Medulla oblongata (tissue), 1 donor: ENCODE measurements at regions not wholly inside any gene's neighbourhood (a gene's known extent, or its start where the extent isn't known, plus 50 kb on each side); places are given as distances from the start of the nearest gene placed in this dataset.
A peak's percentile ranks its signal among the peaks of the same experiment; 100 is the strongest.
"Not testable (repeated sequence)": the region's sequence is repeated elsewhere in the genome, so short reads cannot be mapped to it uniquely, and the experiment has no call there.

Experiments
- DNase-seq: peaks from one replicate; pipeline ENCODE4 v3.0.0-alpha.2; 2015; ENCODE audit errors: extremely low spot score

- DNase-seq: no peak
Measured at GRCh38 chr18:54433368-54433767, 75.7 kb downstream of the C18orf54 start.

- no peak for DNase-seq
Measured at GRCh38 chr18:54433857-54434256, 76.2 kb downstream of the C18orf54 start.

- DNase-seq: no peak
Measured at GRCh38 chr18:54434453-54434852, 76.7 kb downstream of the C18orf54 start.

- DNase-seq: no peak
Measured at GRCh38 chr18:54436501-54436900, 78.8 kb downstream of the C18orf54 start.

DNA sequence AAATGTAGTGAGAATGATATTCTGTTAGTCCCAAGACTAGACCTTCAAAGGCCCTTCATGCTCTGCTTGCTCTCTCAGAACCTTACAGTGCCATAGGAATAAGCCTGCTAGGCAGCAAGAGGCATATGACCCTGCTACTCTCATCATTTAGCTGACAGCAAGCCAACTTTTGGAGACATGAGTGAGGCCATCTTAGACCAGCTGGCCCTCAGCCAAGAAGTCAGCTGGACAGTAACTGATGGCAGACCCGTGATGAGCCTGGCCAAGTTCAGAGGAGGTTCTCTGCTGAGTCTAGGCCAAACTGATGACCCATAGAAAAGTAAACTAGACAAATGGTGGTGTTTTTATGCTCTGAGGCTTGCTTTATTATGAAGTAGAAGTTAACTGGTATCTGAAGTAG lies 82.6 kb downstream of the C18orf54 start:
- no peak for DNase-seq

GRCh38 chr18:54444319-54444914 lies 86.7 kb downstream of the C18orf54 start:
- DNase-seq: peak; percentile 71

DNA sequence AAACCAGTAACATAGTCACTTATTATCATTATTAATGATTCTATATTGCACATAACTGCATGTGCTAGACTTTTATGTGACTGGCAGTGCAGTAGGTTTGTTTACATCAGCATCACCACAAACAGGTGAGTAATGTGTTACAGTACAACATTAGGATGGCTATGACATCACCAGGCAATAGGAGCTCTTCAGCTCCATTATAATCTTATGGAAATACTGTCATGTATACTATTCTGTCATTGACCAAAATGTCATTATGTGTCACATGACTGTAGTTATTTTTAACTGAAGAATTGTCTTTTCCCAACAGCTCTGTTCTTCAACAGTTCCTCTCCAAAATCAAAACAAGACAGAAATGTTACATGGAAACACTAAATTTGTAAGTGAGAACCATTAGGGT lies 96.3 kb downstream of the C18orf54 start:
- DNase-seq: no peak

GRCh38 chr18:54465502-54465901 lies 107.8 kb downstream of the C18orf54 start:
- DNase-seq: no peak

DNA sequence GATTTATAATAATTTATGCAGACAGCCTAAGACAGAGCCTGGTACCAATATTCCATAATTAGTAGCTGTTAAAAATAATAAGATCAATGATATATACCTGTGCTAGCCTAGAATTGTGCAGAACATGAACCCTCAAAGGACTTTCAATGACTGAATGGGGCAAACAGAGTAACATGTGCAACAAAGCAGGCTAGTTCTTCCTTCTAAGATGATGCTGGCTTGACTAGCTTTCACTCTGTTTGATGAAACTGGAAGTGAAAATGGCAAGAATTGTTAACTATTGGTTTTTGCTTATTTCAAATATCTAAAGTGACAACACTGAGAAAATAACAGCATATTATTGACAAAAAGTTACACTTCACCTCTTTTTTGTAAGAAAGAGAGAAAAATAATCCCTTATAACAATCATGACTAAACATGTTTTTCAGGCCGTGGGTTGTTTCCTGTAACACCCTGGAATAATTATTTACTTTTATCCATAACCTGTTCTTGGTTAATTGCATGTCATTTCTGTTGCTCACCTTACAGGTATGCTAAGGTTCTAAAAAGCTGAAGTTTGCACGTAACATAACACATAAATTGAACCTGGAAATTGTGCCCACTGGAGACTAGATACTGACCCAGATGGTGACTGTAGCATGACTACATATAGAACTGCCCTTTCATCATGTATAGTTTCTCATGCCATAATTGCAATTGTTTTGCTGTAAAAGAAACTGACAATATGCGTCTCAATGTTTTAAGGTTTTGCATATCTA lies 108.7 kb downstream of the C18orf54 start:
- DNase-seq: no peak

DNA sequence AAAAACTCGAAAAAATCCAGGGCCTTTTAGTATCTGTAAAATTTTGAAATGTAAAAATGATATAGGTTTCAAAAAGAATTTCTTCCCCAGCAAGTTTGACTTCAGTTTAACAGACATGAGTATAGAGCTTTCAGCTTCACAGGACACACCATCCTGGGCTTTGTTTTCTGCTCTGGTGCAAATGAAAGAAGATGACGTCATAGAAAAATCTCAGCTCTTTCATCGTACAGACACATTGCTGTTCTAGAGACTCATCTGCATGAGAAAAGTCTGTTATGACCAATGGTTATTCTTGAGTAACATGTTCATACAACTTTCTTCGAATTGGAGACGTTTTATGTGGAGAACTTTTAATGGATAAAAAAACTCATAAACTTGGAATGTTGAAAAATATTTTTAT lies 111.7 kb upstream of the DYNAP start:
- DNase-seq: no peak

DNA sequence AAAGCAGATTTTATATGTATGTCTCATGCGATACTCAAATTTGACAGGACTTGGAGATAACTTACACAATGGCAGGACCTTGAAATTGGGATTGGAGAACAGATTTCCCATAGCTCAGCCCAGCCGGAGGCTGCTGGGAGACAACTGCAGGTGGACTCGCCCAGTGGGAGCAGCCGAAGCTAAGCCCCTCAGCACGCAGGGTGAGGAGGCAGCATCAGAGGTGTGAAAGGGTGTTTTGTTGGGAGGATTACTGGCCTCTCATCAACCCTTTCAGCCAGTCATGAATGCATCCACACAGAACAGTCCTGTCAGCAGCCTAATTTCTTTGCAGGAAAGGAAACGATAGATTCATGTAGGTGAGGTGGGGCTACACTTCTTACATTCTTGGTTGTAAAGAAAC lies 110.4 kb upstream of the DYNAP start:
- DNase-seq: no peak

DNA sequence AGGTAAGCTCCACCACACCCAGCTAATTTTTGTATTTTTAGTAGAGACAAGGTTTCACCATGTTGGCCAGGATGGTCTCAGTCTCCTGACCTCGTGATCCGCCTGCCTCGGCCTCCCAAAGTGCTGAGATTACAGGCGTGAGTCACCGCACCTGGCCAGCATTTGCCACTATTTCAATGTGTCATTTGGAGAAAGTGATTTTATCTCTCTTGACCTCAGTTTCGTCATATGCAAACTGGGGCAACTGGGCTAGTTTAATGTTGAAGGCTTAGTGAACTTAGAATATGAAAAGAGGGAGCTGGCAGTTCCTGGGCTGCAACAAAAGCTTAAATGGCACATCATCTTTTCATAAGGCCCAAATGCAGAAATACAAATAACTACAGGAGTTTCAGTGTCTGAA lies 88.6 kb upstream of the DYNAP start:
- DNase-seq: not testable (repeated sequence)

GRCh38 chr18:54503131-54503894 lies 87.7 kb upstream of the DYNAP start:
- no peak for DNase-seq

GRCh38 chr18:54506516-54507261 lies 84.4 kb upstream of the DYNAP start:
- no peak for DNase-seq

- no peak for DNase-seq
Measured at GRCh38 chr18:54509793-54510192, 81.3 kb upstream of the DYNAP start.

DNA sequence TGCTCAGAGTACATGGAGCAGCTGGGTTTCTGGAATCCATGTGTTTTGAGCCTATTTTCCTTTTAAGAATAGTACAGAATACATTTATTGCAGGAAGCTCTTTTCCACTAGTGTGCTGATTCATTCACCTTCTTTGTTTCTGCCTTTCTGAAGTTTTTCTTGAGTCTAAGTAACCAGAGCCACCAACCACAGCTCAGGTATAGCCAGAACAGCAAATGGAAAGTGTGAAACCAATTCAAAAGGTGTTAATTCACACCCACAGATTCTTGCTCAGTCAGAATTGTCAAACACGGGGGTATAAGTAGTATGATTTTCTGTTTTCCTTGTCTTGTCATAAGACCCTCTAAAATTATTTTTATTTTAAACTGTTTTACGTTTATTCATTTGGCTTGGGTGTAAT lies 75.9 kb upstream of the DYNAP start:
- DNase-seq: no peak

DNA sequence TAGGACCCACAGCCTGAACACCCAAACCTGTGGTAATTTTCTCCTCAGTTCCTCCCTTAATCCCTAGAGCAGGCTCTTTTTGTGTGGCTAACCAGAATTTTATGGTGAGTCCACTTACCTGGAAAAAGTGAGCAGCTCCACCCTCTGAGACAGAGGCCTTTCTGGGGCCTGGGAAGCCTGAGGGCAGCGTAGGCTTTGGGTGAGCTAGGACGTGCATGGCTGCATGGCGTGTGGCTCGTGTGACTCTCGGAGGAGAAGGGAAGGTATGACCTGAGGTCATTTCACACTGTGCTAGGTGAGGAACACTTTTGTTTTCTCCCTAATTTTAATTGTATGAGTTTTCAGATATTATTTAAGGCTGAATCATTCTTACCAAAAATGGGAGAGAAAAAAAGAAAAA lies 73.5 kb upstream of the DYNAP start:
- DNase-seq: no peak

DNA sequence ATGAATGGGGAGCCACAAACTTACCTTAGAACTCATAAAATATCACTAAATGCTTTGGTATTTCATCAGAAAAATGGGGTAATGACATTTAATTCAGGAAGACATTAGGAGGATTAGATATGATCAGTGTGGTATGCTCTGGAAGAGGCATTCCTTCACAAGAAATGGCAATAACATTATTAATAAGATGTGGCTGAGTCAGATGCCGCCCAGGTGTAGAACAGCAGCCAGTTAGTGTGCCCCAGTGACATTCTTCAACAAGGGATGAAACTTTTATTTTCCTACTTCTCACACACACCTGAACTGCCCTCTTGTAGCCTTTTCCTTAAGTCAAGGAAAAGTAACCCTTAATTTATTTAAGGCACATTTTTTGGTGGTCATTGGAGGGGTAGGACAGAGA lies 69.2 kb upstream of the DYNAP start:
- no peak for DNase-seq

DNA sequence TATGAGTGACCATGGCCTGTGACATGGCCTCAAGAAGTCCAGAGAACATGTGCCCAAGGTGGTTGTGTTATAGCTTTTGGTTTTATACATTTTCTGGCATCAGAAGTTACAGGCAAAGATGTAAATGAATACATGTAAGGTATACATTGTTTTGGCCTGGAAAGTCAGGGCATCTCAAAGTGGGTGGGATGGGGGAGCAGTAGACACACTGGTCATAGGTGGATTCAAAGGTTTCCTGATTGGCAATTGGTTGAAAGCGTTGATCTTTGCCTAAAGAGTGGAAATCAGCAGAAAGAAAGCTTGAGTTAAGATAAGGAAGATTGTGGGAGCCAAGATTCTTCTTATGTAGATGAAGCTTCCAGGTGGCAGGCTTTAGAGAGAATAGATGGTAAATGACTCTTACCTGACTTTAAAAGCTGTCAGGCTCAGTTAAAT lies 62.1 kb upstream of the DYNAP start:
- DNase-seq: no peak

- DNase-seq: no peak
Measured at GRCh38 chr18:54529444-54529843, 61.6 kb upstream of the DYNAP start.

DNA sequence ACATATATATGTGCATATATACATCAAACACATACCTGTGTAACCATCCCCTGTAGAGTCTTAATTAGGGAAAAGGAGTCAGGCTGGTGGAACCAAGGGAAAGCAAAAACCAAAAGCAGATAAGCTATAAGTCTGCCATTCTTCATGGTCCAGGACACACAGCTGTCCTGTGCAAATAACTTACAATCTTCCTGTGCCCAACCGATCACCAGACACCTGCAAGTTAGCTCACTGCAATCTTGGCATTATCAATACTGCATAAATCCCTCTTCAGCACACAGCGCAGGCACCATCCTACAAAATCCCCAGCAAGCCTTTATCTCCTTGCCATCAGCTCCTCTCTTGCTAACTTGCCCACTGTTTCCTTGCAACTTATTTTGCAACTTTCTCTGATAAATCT lies 60.8 kb upstream of the DYNAP start:
- no peak for DNase-seq

DNA sequence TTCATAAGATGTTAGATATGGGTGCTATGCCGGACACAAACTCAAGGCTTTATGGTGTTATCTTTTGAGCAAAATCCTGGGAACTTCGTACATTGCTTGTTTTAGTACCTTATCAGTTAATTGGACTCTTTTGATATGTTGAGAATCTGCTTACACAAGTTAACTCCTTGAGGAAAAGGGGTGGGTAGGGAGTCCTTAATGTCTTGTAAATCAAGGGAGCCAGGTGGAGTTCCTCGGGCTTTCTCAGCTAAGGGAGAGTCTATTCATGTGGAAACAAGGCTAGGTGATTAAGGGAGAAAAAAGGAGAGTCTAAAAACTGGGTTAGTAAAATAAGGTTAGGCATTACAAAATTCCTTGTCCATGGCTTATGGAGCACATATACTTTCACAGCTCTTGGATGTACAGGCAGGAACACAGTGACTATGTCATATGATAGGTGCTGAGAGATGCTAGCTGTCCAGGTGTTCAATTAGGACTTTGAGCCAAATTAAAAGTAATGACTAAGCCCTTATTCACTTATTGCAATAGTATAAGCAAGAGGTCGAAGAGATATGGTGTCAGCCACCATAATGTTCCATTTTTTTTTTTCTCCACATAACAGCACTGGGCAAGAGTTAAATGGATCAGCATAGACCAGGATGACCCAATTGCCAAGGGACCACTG lies 59.5 kb upstream of the DYNAP start:
- DNase-seq: no peak
